ENCODE measurements at regions not wholly inside any gene's neighbourhood (a gene's known extent, or its start where the extent isn't known, plus 50 kb on each side); places are given as distances from the start of the nearest gene placed in this dataset.

- Histone ChIP-seq H3K4me1 (ENCODE audit: control insufficient read depth in 1 of 2, insufficient read depth in 2 of 2, low read length in 2 of 2) (peaks cover 0 to 8% of the 10 kb centered on the region in 2 experiments; a peak in 2 of 4 replicates), H2AFZ (ENCODE audit: low read depth, low read length, poor library complexity, severe bottlenecking) (peak overlapping the region; percentile 65), H3K36me3 (ENCODE audit: control insufficient read depth in 1 of 2, insufficient read depth in 2 of 2, low read length in 2 of 2) (no peaks in the 10 kb centered on the region), H3K79me2 (ENCODE audit: insufficient read depth, low read length) (no peaks in the 10 kb centered on the region), H3K27ac (ENCODE audit: low read depth, low read length) (no peak overlapping the region), H3K9me3 (ENCODE audit: control insufficient read depth in 1 of 2, insufficient read depth in 1 of 2, low read depth in 1 of 2, low read length in 2 of 2) (no peaks in the 10 kb centered on the region), H3K9ac (ENCODE audit: low read length) (no peak overlapping the region), H3K4me2 (ENCODE audit: low read length) (peak overlapping the region; percentile 51), H3K4me3 (replicated peaks in 1 of 2; ENCODE audit: low read depth in 1 of 2, low read length in 2 of 2) (no peak overlapping the region), H3K27me3 (ENCODE audit: insufficient read depth, low read length) (no peaks in the 10 kb centered on the region), H3K9me2 (ENCODE audit: insufficient read depth) (no peaks in the 10 kb centered on the region), H4K20me1 (ENCODE audit: insufficient read depth) (no peaks in the 10 kb centered on the region)
- ChIA-PET CTCF (interaction anchor here (0.9 to 2.1 kb wide), 2 partner anchors 11 to 134 kb away, joined by 5 to 6 read pairs; no protein-coding TSS in a partner anchor), RAD21 (ENCODE audit: low non-redundant PET in 1 of 2, low total read pairs in 2 of 2, uncharacterized antibody in 2 of 2, unreplicated experiment in 2 of 2) (no interaction called here), POLR2A (no interaction called here)
- peak; percentile 37 for DNase-seq (ENCODE audit: low read depth, low spot score)
- peak; percentile 99 for ATAC-seq
- intact Hi-C loops (cut with micrococcal nuclease) = no loop called here
- TF ChIP-seq EGR1 (IDR thresholded peaks at IDR 0.05; ENCODE audit: low read depth) (no peak), ZBTB33 (IDR thresholded peaks at IDR 0.05; ENCODE audit: extremely low read depth, insufficient replicate concordance, low read length) (no peak), ELF1 (IDR thresholded peaks at IDR 0.05; ENCODE audit: borderline replicate concordance, low read depth) (no peak), CTCF (IDR thresholded peaks at IDR 0.05 in 2 of 3, conservative IDR thresholded peaks at IDR 0.05 in 1 of 3; ENCODE audit: borderline replicate concordance in 1 of 3, insufficient read depth in 1 of 3, low read depth in 2 of 3, low read length in 2 of 3) (peak; percentile 25 to 87 (median 82); a peak in 4 of 6 replicates), CEBPB (IDR thresholded peaks at IDR 0.05; ENCODE audit: low read depth) (no peak), MAX (IDR thresholded peaks at IDR 0.05) (peak; percentile 77), SRF (IDR thresholded peaks at IDR 0.05; ENCODE audit: low read depth) (no peak)
- BruUV-seq (replicated peaks) = no TSS peak
Measured at GRCh38 chr11:44456544-44457300, 108.7 kb upstream of the CD82 start.

Data from HCT116 (cell line).